Aorta (tissue), 5 donors: ENCODE measurements at regions not wholly inside any gene's neighbourhood (a gene's known extent, or its start where the extent isn't known, plus 50 kb on each side); places are given as distances from the start of the nearest gene placed in this dataset.

Source experiments
- ATAC-seq: fragments of 200-7000 bp; cut with Tn5 transposase; one replicate; pipeline ENCODE4 v1.9.1; 2022; ENCODE audit warnings: moderate library complexity; ENCODE audit not compliant: low FRiP score
- DNase-seq, 2 donors: peaks; one replicate each; pipeline ENCODE4 v3.0.0-alpha.2; 2020
- H3K27ac ChIP-seq, 2 donors: one replicate each; pipeline ENCODE4 v1.5.1; 2013; ENCODE audit warnings: low read length in 2 of 2, mild to moderate bottlenecking in 2 of 2, moderate library complexity in 2 of 2, control low read depth in 1 of 2, inconsistent platforms in 1 of 2, low read depth in 1 of 2
- H3K27me3 ChIP-seq, 2 donors: one replicate each; pipeline ENCODE4 v1.6.1; 2013; ENCODE audit warnings: control low read depth in 1 of 2, low read length in 1 of 2, mild to moderate bottlenecking in 1 of 2, moderate library complexity in 1 of 2; ENCODE audit not compliant: insufficient read depth in 2 of 2, control insufficient read depth in 1 of 2
- H3K36me3 ChIP-seq, 2 donors: one replicate each; pipeline ENCODE4 v1.6.1; 2013; ENCODE audit warnings: control low read depth in 1 of 2, low read length in 1 of 2, mild to moderate bottlenecking in 1 of 2; ENCODE audit not compliant: insufficient read depth in 2 of 2, control insufficient read depth in 1 of 2
- H3K4me1 ChIP-seq, 2 donors: one replicate each; pipeline ENCODE4 v1.6.1; 2013; ENCODE audit warnings: low read length in 2 of 2, control low read depth in 1 of 2, mild to moderate bottlenecking in 1 of 2, moderate library complexity in 1 of 2; ENCODE audit not compliant: insufficient read depth in 2 of 2, control insufficient read depth in 1 of 2
- H3K4me3 ChIP-seq, 2 donors: one replicate each; pipeline ENCODE4 v1.5.1; 2013; ENCODE audit warnings: low read length in 2 of 2, control low read depth in 1 of 2, mild to moderate bottlenecking in 1 of 2
- H3K9me3 ChIP-seq: one replicate; pipeline ENCODE4 v1.6.1; 2013; ENCODE audit warnings: mild to moderate bottlenecking, low read length; ENCODE audit not compliant: control insufficient read depth
- WGBS, 2 donors: extraction: QIAGEN DNeasy Blood & Tissue Kit; methylation state at CpG; one replicate each; pipeline ENCODE4 v1.1.7; 2013; 5-methylcytosine and 5-hydroxymethylcytosine counted together
- intact Hi-C, 2 donors: fragments of 100-400 bp; cut with DNase I; formaldehyde crosslinking; loops; one replicate each; pipeline versions ENCODE4 v1.14.2 to v1.15.0; 2022
- donor health status: healthy with polysubstance abuse.
- donor health status: Bipolar disorder and iron deficiency.
- donor health status: DM: no; HTN: no; CAD: no.
- donor health status: DM: no; HTN: no; CAD: no.
- donor health status: DM: yes; HTN: yes; CAD: no.

GRCh38 chr2:206858687-206859329, 80.5 kb upstream of the CPO start:
- DNase-seq (no peak), ATAC-seq (no peak)
- 76 to 79% methylated on average over 4 of the region's 4 CpGs for WGBS, 2 donors
- Histone ChIP-seq H3K27me3 (no peaks in the 10 kb centered on the region), H3K27ac (no peak overlapping the region), H3K4me3 (no peak overlapping the region), H3K4me1 (peaks cover 5 to 10% of the 10 kb centered on the region in 2 donors), H3K9me3 (no peaks in the 10 kb centered on the region), H3K36me3 (no peaks in the 10 kb centered on the region)
- intact Hi-C loops: no loop called here

GRCh38 chr2:206859330-206859739, 80.0 kb upstream of the CPO start:
- no peak for DNase-seq
- 85 to 89% methylated on average over 5 of the region's 5 CpGs for WGBS, 2 donors
- ATAC-seq: no peak
- Histone ChIP-seq H3K36me3 (no peaks in the 10 kb centered on the region), H3K4me3 (no peak overlapping the region), H3K27ac (no peak overlapping the region), H3K27me3 (no peaks in the 10 kb centered on the region), H3K9me3 (no peaks in the 10 kb centered on the region), H3K4me1 (peaks cover 5 to 10% of the 10 kb centered on the region in 2 donors)
- intact Hi-C loops: no loop called here

- ATAC-seq (no peak), DNase-seq (no peak)
- Histone ChIP-seq H3K27me3 (no peaks in the 10 kb centered on the region), H3K4me3 (no peak overlapping the region), H3K36me3 (no peaks in the 10 kb centered on the region), H3K27ac (no peak overlapping the region), H3K4me1 (no peaks in the 10 kb centered on the region), H3K9me3 (no peaks in the 10 kb centered on the region)
- WGBS, 2 donors: 37 to 45% methylated on average over 3 of the region's 3 CpGs
- intact Hi-C loops: no loop called here
Observed at GRCh38 chr2:206863196-206863595, 76.1 kb upstream of the CPO start.

GRCh38 chr2:206863716-206864115, 75.6 kb upstream of the CPO start:
- H3K27ac ChIP-seq: no peak overlapping the region
- intact Hi-C loops: no loop called here
- ATAC-seq: no peak

GRCh38 chr2:206867006-206867405, 72.3 kb upstream of the CPO start:
- H3K9me3 ChIP-seq: peaks cover 1% of the 10 kb centered on the region
- intact Hi-C loops: no loop called here

More at GRCh38 chr2:206863716-206864115, 75.6 kb upstream of the CPO start:
- Histone ChIP-seq H3K36me3 (no peaks in the 10 kb centered on the region), H3K4me3 (no peak overlapping the region), H3K27me3 (no peaks in the 10 kb centered on the region), H3K4me1 (no peaks in the 10 kb centered on the region), H3K9me3 (no peaks in the 10 kb centered on the region)
- no peak for DNase-seq
- 55 to 66% methylated on average over 4 of the region's 4 CpGs for WGBS, 2 donors

GRCh38 chr2:206869824-206870495, 69.4 kb upstream of the CPO start:
- DNase-seq: no peak
- Histone ChIP-seq H3K9me3 (peaks cover 1% of the 10 kb centered on the region), H3K27me3 (no peaks in the 10 kb centered on the region), H3K4me3 (no peak overlapping the region), H3K4me1 (no peaks in the 10 kb centered on the region), H3K36me3 (peaks cover 0 to 2% of the 10 kb centered on the region in 2 donors), H3K27ac (no peak overlapping the region)
- intact Hi-C loops: no loop called here
- no peak for ATAC-seq
- 69 to 70% methylated on average over 3 of the region's 3 CpGs for WGBS, 2 donors

More at GRCh38 chr2:206867006-206867405, 72.3 kb upstream of the CPO start:
- Histone ChIP-seq H3K27me3 (no peaks in the 10 kb centered on the region), H3K36me3 (peaks cover 0 to 2% of the 10 kb centered on the region in 2 donors), H3K4me3 (no peak overlapping the region), H3K27ac (no peak overlapping the region), H3K4me1 (no peaks in the 10 kb centered on the region)
- DNase-seq: no peak
- no peak for ATAC-seq
- 79 to 80% methylated on average over 3 of the region's 3 CpGs for WGBS, 2 donors

GRCh38 chr2:206873423-206873822, 65.9 kb upstream of the CPO start:
- ATAC-seq: no peak
- Histone ChIP-seq H3K9me3 (peaks cover 1% of the 10 kb centered on the region), H3K4me1 (no peaks in the 10 kb centered on the region), H3K36me3 (peaks cover 0 to 2% of the 10 kb centered on the region in 2 donors), H3K27ac (no peak overlapping the region), H3K4me3 (no peak overlapping the region), H3K27me3 (no peaks in the 10 kb centered on the region)
- 3 to 5% methylated on average over 2 of the region's 2 CpGs for WGBS, 2 donors
- intact Hi-C loops: no loop called here
- no peak for DNase-seq

GRCh38 chr2:206875701-206876100, 63.6 kb upstream of the CPO start:
- H3K27ac ChIP-seq: no peak overlapping the region
- whole genome bisulfite sequencing, 2 donors: 61 to 73% methylated on average over 2 of the region's 2 CpGs
- intact Hi-C loops: no loop called here
- H3K4me1 ChIP-seq: no peaks in the 10 kb centered on the region
- DNase-seq: no peak
- H3K27me3 ChIP-seq: no peaks in the 10 kb centered on the region
- ATAC-seq: no peak
- no peaks in the 10 kb centered on the region for H3K9me3 ChIP-seq
- H3K36me3 ChIP-seq: no peaks in the 10 kb centered on the region
- no peak overlapping the region for H3K4me3 ChIP-seq

- no peaks in the 10 kb centered on the region for H3K36me3 ChIP-seq
- no peak overlapping the region for H3K27ac ChIP-seq
- H3K4me3 ChIP-seq: no peak overlapping the region
- H3K4me1 ChIP-seq: no peaks in the 10 kb centered on the region
- H3K9me3 ChIP-seq: no peaks in the 10 kb centered on the region
- ATAC-seq (no peak), DNase-seq (no peak)
- no peaks in the 10 kb centered on the region for H3K27me3 ChIP-seq
- intact Hi-C loops: no loop called here
- WGBS, 2 donors: 31 to 42% methylated on average over 7 of the region's 7 CpGs
Observed at GRCh38 chr2:206876216-206876860, 63.0 kb upstream of the CPO start.
